GM21825 (cell line): ENCODE measurements at regions not wholly inside any gene's neighbourhood (a gene's known extent, or its start where the extent isn't known, plus 50 kb on each side); places are given as distances from the start of the nearest gene placed in this dataset.

Source experiments
- ATAC-seq: cut with Tn5 transposase; IDR thresholded peaks from one replicate; pipeline ENCODE4 v1.9.1; 2021; ENCODE audit warnings: mild to moderate bottlenecking, moderate library complexity; ENCODE audit not compliant: unreplicated experiment

DNA sequence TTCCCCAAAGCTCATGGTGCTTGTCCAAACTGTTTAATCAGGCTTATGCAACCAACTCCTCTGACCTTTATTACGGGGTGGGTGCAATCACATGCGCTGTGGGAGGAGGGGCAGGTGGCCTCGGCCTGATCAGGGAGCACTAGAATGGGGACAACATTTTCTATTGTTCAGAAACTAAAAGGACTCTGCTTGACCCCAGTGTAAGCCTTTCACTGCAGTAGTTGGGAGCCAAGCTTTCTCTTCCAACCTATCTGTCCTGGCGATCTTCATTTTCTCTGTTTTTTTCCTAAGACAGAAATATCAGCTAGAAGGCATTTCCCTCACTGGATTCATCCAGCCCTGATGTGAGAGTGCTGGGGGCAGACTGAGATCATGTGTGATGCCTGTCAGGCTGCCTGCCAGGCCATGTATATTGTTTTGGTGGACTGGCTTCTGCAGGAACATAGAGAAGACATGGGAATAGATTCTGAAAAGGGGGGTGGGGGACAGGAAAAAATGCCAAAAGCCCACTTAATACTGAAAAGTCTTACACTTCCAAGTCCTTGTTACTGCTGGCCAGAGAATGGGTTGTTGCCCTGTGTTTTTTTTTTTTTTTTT is 627.0 kb upstream of the TBL1XR1 start:
- ATAC-seq: no peak

- no peak for ATAC-seq
Measured at GRCh38 chr3:177824841-177825240, 627.6 kb upstream of the TBL1XR1 start.

- no peak for ATAC-seq
Measured at GRCh38 chr3:177826253-177826652, 629.0 kb upstream of the TBL1XR1 start.

DNA sequence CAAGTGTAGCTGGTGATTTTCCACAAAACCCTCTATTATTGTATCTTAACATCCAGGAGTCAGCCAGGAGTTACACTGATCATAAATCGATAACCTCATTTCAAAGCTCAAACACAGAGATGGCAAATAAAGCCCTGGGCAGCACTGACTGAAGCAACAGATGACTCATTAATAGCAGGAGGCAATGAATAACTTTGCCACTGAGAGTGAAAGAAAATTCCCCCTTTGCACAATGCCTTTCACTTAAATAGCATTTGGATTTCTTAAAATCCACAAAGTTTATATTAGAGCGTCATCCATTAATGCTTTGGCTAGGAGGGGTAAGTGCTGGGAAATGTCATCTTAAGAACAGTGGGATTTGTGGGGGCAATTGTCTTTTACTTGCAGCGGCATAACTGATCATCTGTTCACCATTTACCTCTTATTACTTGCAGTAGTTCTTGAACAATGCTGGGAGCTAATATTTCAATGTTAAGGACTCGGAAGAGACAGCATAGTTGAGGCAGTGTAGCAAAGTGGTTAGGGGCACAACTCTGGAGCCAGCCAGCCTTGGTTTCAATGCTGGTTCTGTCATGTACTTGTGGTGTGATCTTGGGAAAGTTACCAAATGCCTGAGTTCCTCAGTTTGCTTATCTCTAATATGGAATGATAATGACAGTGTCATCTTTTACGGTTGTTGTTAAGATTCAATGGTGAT is 630.4 kb upstream of the TBL1XR1 start:
- ATAC-seq: no peak

- no peak for ATAC-seq
Measured at GRCh38 chr3:177828208-177828565, 630.9 kb upstream of the TBL1XR1 start.

GRCh38 chr3:177830411-177830849 is 633.1 kb upstream of the TBL1XR1 start:
- no peak for ATAC-seq

DNA sequence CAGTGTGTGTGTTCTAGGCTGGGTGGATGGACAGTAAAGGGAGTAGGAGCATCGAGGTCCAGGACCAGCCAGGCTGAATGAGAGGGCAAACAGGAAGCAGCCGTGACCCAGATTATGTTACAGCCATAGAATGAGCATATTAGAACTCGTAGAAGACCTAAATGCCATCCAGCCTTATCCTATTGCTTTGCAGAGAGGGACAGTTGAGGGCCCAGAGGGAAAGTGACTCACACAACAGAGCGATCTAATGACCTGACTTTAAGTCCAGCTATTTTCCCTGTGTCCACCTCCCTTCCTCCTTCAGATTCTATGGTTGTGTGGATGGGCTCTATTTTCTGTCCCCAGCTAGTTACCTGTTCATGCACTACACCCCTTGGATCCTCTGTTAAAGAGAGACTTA is 634.1 kb upstream of the TBL1XR1 start:
- ATAC-seq: no peak

GRCh38 chr3:177832880-177833279 is 635.6 kb upstream of the TBL1XR1 start:
- ATAC-seq: no peak

DNA sequence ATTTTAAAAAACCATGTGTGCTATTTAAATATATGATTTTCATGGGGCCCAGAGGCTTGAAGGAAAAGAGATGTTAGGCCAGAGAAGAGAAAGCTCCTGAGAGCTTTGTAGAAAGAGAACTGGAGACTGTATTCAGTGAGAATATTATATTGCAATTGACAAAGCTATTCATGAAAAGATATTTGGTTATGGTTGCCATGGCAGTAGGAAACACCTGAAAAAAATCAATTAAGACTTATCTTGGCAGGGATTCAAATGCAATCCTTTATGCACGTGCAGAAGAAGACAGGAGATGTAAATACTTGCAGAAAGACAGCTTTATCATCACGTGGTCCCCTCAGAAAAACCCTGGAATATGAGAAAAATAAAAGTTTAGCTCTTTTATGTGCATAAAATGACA is 636.0 kb upstream of the TBL1XR1 start:
- no peak for ATAC-seq

DNA sequence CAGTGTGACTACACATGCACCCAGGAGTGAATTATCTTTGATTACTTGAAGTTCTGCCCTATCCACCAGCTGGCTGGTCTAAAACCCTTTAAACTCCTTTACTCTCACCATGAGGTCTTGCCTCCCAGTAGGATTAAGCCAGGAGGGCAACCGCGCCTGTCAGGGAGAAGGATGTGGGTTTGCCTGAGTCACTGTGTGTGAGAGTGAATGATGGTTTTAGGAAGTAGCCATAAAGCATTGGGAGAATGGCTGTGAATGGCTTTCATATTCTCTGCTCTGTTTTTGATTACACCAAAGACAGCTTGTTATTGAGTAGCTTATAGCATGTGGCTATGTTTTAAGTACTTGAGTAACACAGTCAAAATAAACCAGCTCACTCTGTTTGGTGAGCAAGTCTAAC is 637.7 kb upstream of the TBL1XR1 start:
- no peak for ATAC-seq

GRCh38 chr3:177835917-177836316 is 638.6 kb upstream of the TBL1XR1 start:
- no peak for ATAC-seq

GRCh38 chr3:177836671-177837070 is 639.4 kb upstream of the TBL1XR1 start:
- no peak for ATAC-seq

- ATAC-seq: no peak
Measured at GRCh38 chr3:177837951-177838655, 640.8 kb upstream of the TBL1XR1 start.

DNA sequence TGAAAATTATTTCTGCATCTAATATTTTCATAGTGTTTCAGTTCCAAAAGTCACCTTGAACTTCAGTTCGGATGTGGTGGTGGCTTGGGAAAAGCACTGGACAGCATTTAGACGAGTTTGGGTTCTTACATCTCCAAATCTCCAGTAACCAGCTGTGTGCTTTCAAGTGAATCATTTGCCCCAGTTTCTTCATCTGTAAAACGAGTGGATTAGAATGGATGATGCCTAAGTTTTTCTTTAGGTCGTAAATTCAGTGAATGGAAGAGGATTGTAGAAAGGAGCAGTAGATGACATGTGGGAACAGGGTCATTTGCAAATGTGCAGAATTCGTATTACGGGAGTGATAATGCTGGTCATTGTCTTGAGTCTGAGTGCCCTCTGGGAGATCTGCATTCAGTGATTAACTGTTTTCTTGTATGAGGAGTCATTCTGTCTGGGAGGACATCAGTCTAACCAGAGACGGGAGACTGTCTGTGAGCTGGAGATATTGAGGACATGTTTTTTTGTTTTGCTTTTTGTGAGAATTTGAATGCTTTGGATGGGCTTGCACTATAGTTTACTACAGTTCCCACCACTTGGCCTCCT is 641.6 kb upstream of the TBL1XR1 start:
- no peak for ATAC-seq

- ATAC-seq: no peak
Measured at GRCh38 chr3:177842302-177842701, 645.0 kb upstream of the TBL1XR1 start.

DNA sequence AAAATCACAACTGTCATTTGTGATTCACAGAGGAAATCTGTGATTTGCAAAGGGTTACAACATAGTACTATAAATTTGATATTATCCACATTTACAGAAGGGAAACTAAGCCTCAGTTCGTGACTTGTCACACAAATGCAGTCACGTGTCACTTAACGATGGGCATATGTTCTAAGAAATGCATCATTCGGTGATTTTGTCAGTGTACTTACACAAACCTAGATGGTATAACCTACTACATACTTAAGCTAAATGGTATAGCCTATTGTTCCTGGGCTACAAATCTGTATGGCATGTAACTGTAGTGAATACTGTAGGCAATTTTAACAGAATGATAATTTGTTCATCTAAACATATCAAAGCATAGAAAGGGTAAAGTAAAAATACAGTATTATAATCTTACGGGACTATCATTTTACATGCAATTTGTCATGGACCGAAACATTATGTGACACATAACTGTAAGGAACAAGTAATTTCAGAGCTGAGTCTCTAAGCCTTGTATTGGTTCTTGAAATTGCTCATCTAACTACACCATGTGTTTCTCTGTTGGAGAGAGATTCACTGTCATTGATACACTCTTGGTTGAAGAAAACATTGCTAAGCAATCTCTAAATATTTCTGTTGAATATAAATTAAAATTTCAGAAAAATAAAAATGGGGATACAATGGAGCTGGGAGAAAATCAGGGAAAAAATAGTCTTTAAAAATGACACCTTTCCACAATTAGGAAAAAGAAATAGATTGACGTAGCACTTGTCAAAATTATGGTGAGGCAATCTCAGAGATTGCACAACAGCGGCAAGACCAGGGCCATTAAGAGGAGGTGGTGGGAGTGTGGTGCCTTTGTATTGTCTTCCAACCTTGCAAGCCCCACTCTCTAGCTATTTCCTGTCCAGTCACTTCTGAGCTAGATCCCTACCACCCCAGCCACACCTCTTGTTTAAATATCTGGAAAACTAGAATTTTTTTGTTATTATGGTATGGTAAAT is 645.8 kb upstream of the TBL1XR1 start:
- no peak for ATAC-seq

GRCh38 chr3:177852001-177852807 is 654.9 kb upstream of the TBL1XR1 start:
- no peak for ATAC-seq

DNA sequence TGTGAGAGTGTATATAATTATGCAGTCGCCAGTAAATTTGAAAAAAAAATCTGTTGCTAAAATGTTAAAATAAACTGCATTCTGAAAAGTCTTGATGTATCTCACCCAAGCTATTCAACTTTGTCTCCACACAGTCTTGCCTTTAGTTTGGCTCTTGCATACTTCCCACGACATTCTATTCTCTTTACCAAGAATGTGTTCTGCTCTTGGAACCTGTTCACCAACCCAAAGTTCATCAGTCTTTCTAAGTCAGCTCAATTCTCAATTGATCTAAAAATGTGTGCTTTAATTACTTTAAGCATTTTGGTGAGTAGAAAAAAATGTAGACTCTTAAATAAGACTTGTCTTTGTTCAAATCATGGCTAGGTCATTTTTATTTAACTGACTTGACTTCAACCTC is 657.7 kb upstream of the TBL1XR1 start:
- ATAC-seq: no peak

- no peak for ATAC-seq
Measured at GRCh38 chr3:177860184-177860583, 662.9 kb upstream of the TBL1XR1 start.

- ATAC-seq: no peak
Measured at GRCh38 chr3:177862962-177863491, 665.7 kb upstream of the TBL1XR1 start.
